H9 (cell line): ENCODE measurements at regions not wholly inside any gene's neighbourhood (a gene's known extent, or its start where the extent isn't known, plus 50 kb on each side); places are given as distances from the start of the nearest gene placed in this dataset.

Experiments
- DNase-seq: peaks from one replicate; pipeline ENCODE4 v3.0.0-alpha.2; 2017
- H2AFZ ChIP-seq: one replicate; pipeline ENCODE4 v1.6.1; 2013; ENCODE audit warnings: mild to moderate bottlenecking, low read length, control low read depth, moderate library complexity
- H2AK5ac ChIP-seq: 2 replicates; pipeline ENCODE4 v1.6.1; 2013; ENCODE audit warnings: low read length, control low read depth, mixed read lengths; ENCODE audit not compliant: insufficient read length
- H2BK120ac ChIP-seq: one replicate; pipeline ENCODE4 v1.6.1; 2013; ENCODE audit warnings: low read depth, mild to moderate bottlenecking, low read length, control low read depth, inconsistent platforms; ENCODE audit not compliant: poor library complexity, severe bottlenecking
- H2BK12ac ChIP-seq: 2 replicates; pipeline ENCODE4 v1.6.1; 2013; ENCODE audit warnings: low read length, control low read depth, mixed read lengths, low read depth; ENCODE audit not compliant: insufficient read length
- H2BK15ac ChIP-seq: 2 replicates; pipeline ENCODE4 v1.6.1; 2013; ENCODE audit warnings: low read depth, low read length, control low read depth
- H2BK20ac ChIP-seq: one replicate; pipeline ENCODE4 v1.6.1; 2013; ENCODE audit warnings: low read depth, mild to moderate bottlenecking, low read length, control low read depth, inconsistent platforms; ENCODE audit not compliant: poor library complexity, severe bottlenecking
- H2BK5ac ChIP-seq: 2 replicates; pipeline ENCODE4 v1.6.1; 2013; ENCODE audit warnings: low read length, control low read depth, mixed read lengths; ENCODE audit not compliant: insufficient read length
- H3K14ac ChIP-seq: 2 replicates; pipeline ENCODE4 v1.6.1; 2013; ENCODE audit warnings: low read length, control low read depth; ENCODE audit not compliant: insufficient read depth
- H3K18ac ChIP-seq: 2 replicates; pipeline ENCODE4 v1.6.1; 2013; ENCODE audit warnings: low read depth, mild to moderate bottlenecking, mixed read lengths, low read length, control low read depth; ENCODE audit not compliant: insufficient read length
- H3K23ac ChIP-seq: 2 replicates; pipeline ENCODE4 v1.6.1; 2013; ENCODE audit warnings: low read length, control low read depth, mixed read lengths, low read depth; ENCODE audit not compliant: insufficient read length
- H3K23me2 ChIP-seq: 2 replicates; pipeline ENCODE4 v1.6.1; 2013; ENCODE audit warnings: low read depth, mild to moderate bottlenecking, mixed read lengths, low read length, control low read depth; ENCODE audit not compliant: insufficient read length, poor library complexity, severe bottlenecking
- H3K27ac ChIP-seq: 2 replicates; pipeline ENCODE4 v1.5.1; 2013; ENCODE audit warnings: low read length, control low read depth, mixed read lengths, low read depth; ENCODE audit not compliant: insufficient read length
- H3K27me3 ChIP-seq: 2 replicates; pipeline ENCODE4 v1.6.1; 2013; ENCODE audit warnings: low read length, control low read depth, inconsistent platforms; ENCODE audit not compliant: insufficient read depth
- H3K4ac ChIP-seq: 2 replicates; pipeline ENCODE4 v1.6.1; 2013; ENCODE audit warnings: low read depth, mild to moderate bottlenecking, control low read depth, inconsistent platforms, low read length, moderate library complexity
- H3K4me1 ChIP-seq: 2 replicates; pipeline ENCODE4 v1.6.1; 2013; ENCODE audit warnings: low read length, control low read depth, inconsistent platforms; ENCODE audit not compliant: insufficient read depth
- H3K4me2 ChIP-seq: 2 replicates; pipeline ENCODE4 v1.6.1; 2013; ENCODE audit warnings: low read length, control low read depth, mixed read lengths; ENCODE audit not compliant: insufficient read length, insufficient read depth
- H3K56ac ChIP-seq: 2 replicates; pipeline ENCODE4 v1.6.1; 2013; ENCODE audit warnings: low read depth, mild to moderate bottlenecking, mixed read lengths, low read length, control low read depth; ENCODE audit not compliant: insufficient read length
- H3K79me1 ChIP-seq: 2 replicates; pipeline ENCODE4 v1.6.1; 2013; ENCODE audit warnings: low read depth, mild to moderate bottlenecking, moderate library complexity, low read length, control low read depth, inconsistent platforms; ENCODE audit not compliant: insufficient read depth, poor library complexity, severe bottlenecking
- H3K79me2 ChIP-seq: 2 replicates; pipeline ENCODE4 v1.6.1; 2013; ENCODE audit warnings: low read length, control low read depth, inconsistent platforms; ENCODE audit not compliant: insufficient read depth
- H3K9ac ChIP-seq: 2 replicates; pipeline ENCODE4 v1.6.1; 2013; ENCODE audit warnings: low read length, control low read depth, mixed read lengths; ENCODE audit not compliant: insufficient read length; ENCODE audit errors: extremely low read depth
- H3K9me3 ChIP-seq: one replicate; pipeline ENCODE4 v1.6.1; 2013; ENCODE audit warnings: low read depth, low read length, inconsistent platforms; ENCODE audit not compliant: control insufficient read depth
- H3T11ph ChIP-seq: one replicate; pipeline ENCODE4 v1.6.1; 2013; ENCODE audit warnings: mild to moderate bottlenecking, low read length, control low read depth, inconsistent platforms
- H4K20me1 ChIP-seq: one replicate; pipeline ENCODE4 v1.6.1; 2013; ENCODE audit not compliant: control insufficient read depth, insufficient read length, insufficient read depth
- H4K5ac ChIP-seq: 2 replicates; pipeline ENCODE4 v1.6.1; 2013; ENCODE audit warnings: low read depth, mild to moderate bottlenecking, mixed read lengths, low read length, control low read depth; ENCODE audit not compliant: insufficient read length
- H4K8ac ChIP-seq: replicated peaks from 2 replicates; pipeline ENCODE4 v1.6.1; 2013; ENCODE audit warnings: low read length, control low read depth, mixed read lengths, low read depth; ENCODE audit not compliant: insufficient read length
- H4K91ac ChIP-seq: 2 replicates; pipeline ENCODE4 v1.6.1; 2013; ENCODE audit warnings: low read depth, mild to moderate bottlenecking, moderate library complexity, mixed read lengths, low read length, control low read depth; ENCODE audit not compliant: insufficient read length
- H3K27ac Mint-ChIP-seq, 3 experiments: 2 replicates in 2 of 3; 3 replicates in 1 of 3; pipeline ENCODE4 v1.8.0; 2020 to 2021; ENCODE audit warnings: mixed read lengths in 3 of 3, mild to moderate bottlenecking in 1 of 3, moderate library complexity in 1 of 3
- H3K27me3 Mint-ChIP-seq: 2 replicates; pipeline ENCODE4 v1.8.0; 2021; ENCODE audit warnings: low read depth, mild to moderate bottlenecking, moderate library complexity, mixed read lengths
- H3K36me3 Mint-ChIP-seq, 3 experiments: 2 replicates in 2 of 3; 3 replicates in 1 of 3; pipeline ENCODE4 v1.8.0; 2020 to 2021; ENCODE audit warnings: low read depth in 3 of 3, mixed read lengths in 3 of 3; ENCODE audit not compliant: insufficient read depth in 1 of 3
- H3K4me1 Mint-ChIP-seq, 2 experiments: 2 replicates each; pipeline ENCODE4 v1.8.0; 2020; ENCODE audit warnings: mixed read lengths in 2 of 2
- H3K4me3 Mint-ChIP-seq, 2 experiments: 2 replicates in 1 of 2; 3 replicates in 1 of 2; pipeline ENCODE4 v1.8.0; 2020 to 2021; ENCODE audit warnings: mild to moderate bottlenecking in 2 of 2, mixed read lengths in 2 of 2, moderate library complexity in 1 of 2
- H3K9me3 Mint-ChIP-seq, 2 experiments: 2 replicates in 1 of 2; 3 replicates in 1 of 2; pipeline ENCODE4 v1.8.0; 2020; ENCODE audit warnings: mild to moderate bottlenecking in 2 of 2, mixed read lengths in 2 of 2, moderate library complexity in 1 of 2
- CTCF ChIP-seq: fragments of 200-600 bp; sonication (generic); conservative IDR thresholded peaks from 3 replicates; pipeline ENCODE4 v1.8.0; 2021; ENCODE audit warnings: antibody characterized with exemption, mild to moderate bottlenecking
- WGBS: extraction: QIAGEN DNeasy Blood & Tissue Kit; methylation state at CpG from one replicate; pipeline ENCODE4 v1.1.7; 2013; ENCODE audit warnings: missing lambda C conversion rate, low lambda C conversion rate, mixed read lengths; ENCODE audit not compliant: insufficient read length; ENCODE audit errors: extremely low coverage; 5-methylcytosine and 5-hydroxymethylcytosine counted together

- no peak overlapping the region for H3K27ac Mint-ChIP-seq
- no peak overlapping the region for H4K91ac ChIP-seq
These were observed 274.0 kb downstream of the NSG2 start for GRCh38 chr5:174319551-174319950.

More at GRCh38 chr5:174319551-174319950, 274.0 kb downstream of the NSG2 start:
- Histone ChIP-seq H3K79me2 (no peaks in the 10 kb centered on the region), H4K20me1 (no peaks in the 10 kb centered on the region), H2BK5ac (no peak overlapping the region), H3K23ac (no peak overlapping the region), H2AFZ (no peak overlapping the region), H2BK15ac (no peak overlapping the region), H2AK5ac (no peak overlapping the region), H3K4me2 (no peak overlapping the region), H3K4me1 (peaks cover 2% of the 10 kb centered on the region; the same call in 1 of the 2 replicates), H2BK12ac (no peak overlapping the region), H3K23me2 (no peaks in the 10 kb centered on the region), H3K27me3 (no peaks in the 10 kb centered on the region), H3K9me3 (no peaks in the 10 kb centered on the region), H3K9ac (no peak overlapping the region), H3K18ac (no peak overlapping the region), H4K5ac (no peak overlapping the region), H3K4ac (no peak overlapping the region), H2BK20ac (no peak overlapping the region), H3K14ac (no peak overlapping the region), H3K27ac (no peak overlapping the region), H2BK120ac (no peak overlapping the region), H3T11ph (no peak overlapping the region), H3K79me1 (no peaks in the 10 kb centered on the region), H3K56ac (no peak overlapping the region), H4K8ac (no peak overlapping the region)
- Mint-ChIP-seq H3K36me3 (no peaks in the 10 kb centered on the region), H3K4me3 (no peak overlapping the region), H3K27me3 (peaks cover 35% of the 10 kb centered on the region), H3K9me3 (no peaks in the 10 kb centered on the region), H3K4me1 (peaks cover 5 to 13% of the 10 kb centered on the region in 2 experiments)
- WGBS: no CpG with 5 or more reads among the region's 9 CpGs
- TF ChIP-seq CTCF: no peak
- DNase-seq: no peak
